Mucosa of descending colon (tissue), 3 donors: ENCODE measurements at regions not wholly inside any gene's neighbourhood (a gene's known extent, or its start where the extent isn't known, plus 50 kb on each side); places are given as distances from the start of the nearest gene placed in this dataset.

Source experiments
- ATAC-seq: fragments of 200-7000 bp; cut with Tn5 transposase; one replicate; pipeline ENCODE4 v1.9.1; 2020; ENCODE audit warnings: mild to moderate bottlenecking, moderate library complexity
- DNase-seq, 3 donors: peaks; one replicate each; pipeline ENCODE4 v3.0.0-alpha.2; 2020
- H3K36me3 ChIP-seq: fragments of 200-600 bp; one replicate; pipeline ENCODE4 v1.8.0; 2021; ENCODE audit warnings: low read depth, mild to moderate bottlenecking
- H3K4me1 ChIP-seq: fragments of 200-600 bp; one replicate; pipeline ENCODE4 v1.8.0; 2021; ENCODE audit warnings: low read depth, mild to moderate bottlenecking
- H3K4me3 ChIP-seq: fragments of 200-600 bp; one replicate; pipeline ENCODE4 v1.8.0; 2021; ENCODE audit warnings: mild to moderate bottlenecking
- H3K9me3 ChIP-seq: fragments of 200-600 bp; one replicate; pipeline ENCODE4 v1.8.0; 2021; ENCODE audit warnings: mild to moderate bottlenecking
- intact Hi-C, 2 donors: fragments of 100-400 bp; cut with DNase I in 1 of 2; cut with micrococcal nuclease in 1 of 2; formaldehyde crosslinking; loops; one replicate each; pipeline versions ENCODE4 v1.11.0 to v1.11.1; 2022; cut with DNase I, micrococcal nuclease
- TF ChIP-seq, protein P1 (sequence below): fragments of 200-600 bp; IDR thresholded peaks from one replicate; pipeline ENCODE4 v1.8.0; 2022; ENCODE audit warnings: antibody characterized with exemption, mild to moderate bottlenecking
- donor health status: DM: no; HTN: no; CAD: no; lungs with moderate emphysema.
- donor health status: DM: no; HTN: no; CAD: no.
- donor health status: DM: no; HTN: yes; CAD: no.

DNA sequence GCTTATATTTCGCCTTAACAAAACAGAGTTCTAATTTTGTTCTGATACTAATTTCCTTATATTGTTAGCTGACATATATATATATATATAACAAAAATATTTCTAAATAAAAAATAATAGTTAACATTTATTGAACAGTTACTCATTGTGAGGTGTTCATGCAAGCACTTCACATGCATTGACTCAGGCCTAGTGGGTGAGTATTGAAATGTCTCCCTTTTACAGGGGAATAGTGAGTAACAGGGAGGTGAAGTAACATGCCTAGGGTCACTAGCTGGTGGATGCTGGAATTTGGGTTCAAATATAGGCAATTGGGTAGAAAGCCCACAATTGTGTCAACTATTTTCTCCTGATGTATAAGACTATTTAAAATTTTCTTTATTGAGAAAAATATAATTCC is 102.6 kb upstream of the ZPLD1 start:
- H3K4me3 ChIP-seq, result no peak overlapping the region

DNA sequence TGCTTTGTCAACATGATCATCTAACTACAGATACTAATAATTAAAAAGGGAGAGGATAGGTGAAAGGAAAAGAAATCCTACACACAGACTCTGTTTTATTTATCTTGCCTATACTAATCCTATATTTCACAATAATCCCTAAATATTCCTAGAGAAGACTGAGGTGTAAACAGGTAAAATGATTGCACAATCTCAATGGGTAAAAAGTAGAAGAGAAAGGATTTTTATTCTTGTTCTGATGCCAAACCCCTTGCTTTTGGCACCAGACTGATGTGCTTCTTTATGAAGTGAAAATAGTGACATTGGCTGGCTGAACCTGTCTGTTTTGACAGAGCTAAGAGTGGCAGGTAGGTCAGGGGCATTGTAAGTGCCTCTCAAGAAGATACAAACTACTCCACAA is 101.9 kb upstream of the ZPLD1 start:
- TF ChIP-seq, protein P1, sequence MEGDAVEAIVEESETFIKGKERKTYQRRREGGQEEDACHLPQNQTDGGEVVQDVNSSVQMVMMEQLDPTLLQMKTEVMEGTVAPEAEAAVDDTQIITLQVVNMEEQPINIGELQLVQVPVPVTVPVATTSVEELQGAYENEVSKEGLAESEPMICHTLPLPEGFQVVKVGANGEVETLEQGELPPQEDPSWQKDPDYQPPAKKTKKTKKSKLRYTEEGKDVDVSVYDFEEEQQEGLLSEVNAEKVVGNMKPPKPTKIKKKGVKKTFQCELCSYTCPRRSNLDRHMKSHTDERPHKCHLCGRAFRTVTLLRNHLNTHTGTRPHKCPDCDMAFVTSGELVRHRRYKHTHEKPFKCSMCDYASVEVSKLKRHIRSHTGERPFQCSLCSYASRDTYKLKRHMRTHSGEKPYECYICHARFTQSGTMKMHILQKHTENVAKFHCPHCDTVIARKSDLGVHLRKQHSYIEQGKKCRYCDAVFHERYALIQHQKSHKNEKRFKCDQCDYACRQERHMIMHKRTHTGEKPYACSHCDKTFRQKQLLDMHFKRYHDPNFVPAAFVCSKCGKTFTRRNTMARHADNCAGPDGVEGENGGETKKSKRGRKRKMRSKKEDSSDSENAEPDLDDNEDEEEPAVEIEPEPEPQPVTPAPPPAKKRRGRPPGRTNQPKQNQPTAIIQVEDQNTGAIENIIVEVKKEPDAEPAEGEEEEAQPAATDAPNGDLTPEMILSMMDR, result no peak
- no peaks in the 10 kb centered on the region for H3K36me3 ChIP-seq
- ATAC-seq (no peak), DNase-seq (no peak)
- H3K4me3 ChIP-seq, result no peak overlapping the region
- H3K9me3 ChIP-seq, result no peaks in the 10 kb centered on the region
- intact Hi-C loops, result no loop called here
- no peaks in the 10 kb centered on the region for H3K4me1 ChIP-seq

More for the DNA sequence above, 102.6 kb upstream of the ZPLD1 start:
- H3K9me3 ChIP-seq, result no peaks in the 10 kb centered on the region
- DNase-seq (no peak), ATAC-seq (no peak)
- TF ChIP-seq, protein P1, result no peak
- H3K4me1 ChIP-seq, result no peaks in the 10 kb centered on the region
- intact Hi-C loops, result no loop called here
- H3K36me3 ChIP-seq, result no peaks in the 10 kb centered on the region

DNA sequence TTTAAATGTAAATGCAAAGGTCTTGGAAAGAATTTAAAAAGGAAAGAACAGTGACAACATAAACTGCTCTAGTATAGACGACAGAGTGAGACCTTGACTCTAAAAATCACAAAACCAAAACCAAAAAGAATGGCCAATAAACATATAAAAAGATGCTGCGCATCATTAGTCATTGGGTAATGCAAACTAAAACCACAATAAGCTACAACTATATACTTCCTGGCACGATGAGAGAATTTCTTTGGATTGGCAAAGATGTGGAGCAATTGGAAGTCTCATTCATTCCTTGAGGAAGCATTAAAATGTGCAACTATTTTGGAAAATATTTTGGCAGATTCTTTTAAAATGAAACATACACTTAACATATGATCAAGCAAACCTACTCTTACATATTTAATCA is 98.7 kb upstream of the ZPLD1 start:
- H3K36me3 ChIP-seq, result no peaks in the 10 kb centered on the region
- DNase-seq, result no peak
- no peak for ATAC-seq
- no peaks in the 10 kb centered on the region for H3K4me1 ChIP-seq
- no peaks in the 10 kb centered on the region for H3K9me3 ChIP-seq
- no peak overlapping the region for H3K4me3 ChIP-seq
- TF ChIP-seq, protein P1, result no peak
- intact Hi-C loops, result no loop called here

DNA sequence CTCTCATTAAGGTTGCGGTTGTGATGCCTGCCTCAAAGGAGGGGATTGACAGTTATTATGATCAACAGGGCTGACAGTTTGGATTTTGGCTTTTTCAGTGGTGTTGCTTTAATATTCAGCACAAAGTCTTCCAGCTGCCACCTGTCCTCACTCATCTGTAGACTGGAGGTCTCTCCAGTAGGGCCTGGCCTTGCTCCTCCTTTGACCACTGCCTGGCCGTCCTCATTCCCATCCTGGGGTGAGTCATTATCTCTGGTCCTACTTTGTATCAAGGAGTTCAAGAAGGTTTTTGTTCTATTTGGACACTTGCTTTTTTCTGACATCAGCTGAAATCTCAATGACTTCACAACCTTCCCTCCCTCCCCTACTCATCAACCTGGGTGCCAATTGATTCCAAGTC is 95.1 kb upstream of the ZPLD1 start:
- Histone ChIP-seq H3K9me3 (no peaks in the 10 kb centered on the region), H3K36me3 (no peaks in the 10 kb centered on the region), H3K4me3 (no peak overlapping the region), H3K4me1 (no peaks in the 10 kb centered on the region)
- ATAC-seq, result no peak
- TF ChIP-seq, protein P1, result no peak
- DNase-seq, result no peak
- intact Hi-C loops, result no loop called here

DNA sequence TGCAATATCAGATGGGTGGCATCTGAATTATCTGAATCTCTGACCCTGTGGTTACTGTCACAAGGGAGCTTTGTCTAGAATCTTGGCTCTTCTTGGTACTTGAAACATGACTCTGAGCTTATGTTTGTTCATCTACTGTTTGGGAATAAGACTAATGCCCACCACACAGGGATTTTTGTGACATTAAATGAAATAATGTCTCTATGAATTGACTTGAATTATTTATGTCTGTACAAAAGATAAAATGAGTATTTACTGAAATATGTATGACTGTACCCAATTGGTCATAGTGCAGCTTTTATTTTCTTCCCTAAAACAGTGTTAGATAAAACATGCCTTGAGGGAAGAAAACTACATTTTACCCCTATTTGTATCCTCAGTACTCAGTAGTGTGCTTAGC is 87.9 kb upstream of the ZPLD1 start:
- intact Hi-C loops, result no loop called here
- ATAC-seq (no peak), DNase-seq (no peak)
- Histone ChIP-seq H3K36me3 (no peaks in the 10 kb centered on the region), H3K4me1 (no peaks in the 10 kb centered on the region), H3K4me3 (no peak overlapping the region), H3K9me3 (no peaks in the 10 kb centered on the region)
- TF ChIP-seq, protein P1, result no peak

DNA sequence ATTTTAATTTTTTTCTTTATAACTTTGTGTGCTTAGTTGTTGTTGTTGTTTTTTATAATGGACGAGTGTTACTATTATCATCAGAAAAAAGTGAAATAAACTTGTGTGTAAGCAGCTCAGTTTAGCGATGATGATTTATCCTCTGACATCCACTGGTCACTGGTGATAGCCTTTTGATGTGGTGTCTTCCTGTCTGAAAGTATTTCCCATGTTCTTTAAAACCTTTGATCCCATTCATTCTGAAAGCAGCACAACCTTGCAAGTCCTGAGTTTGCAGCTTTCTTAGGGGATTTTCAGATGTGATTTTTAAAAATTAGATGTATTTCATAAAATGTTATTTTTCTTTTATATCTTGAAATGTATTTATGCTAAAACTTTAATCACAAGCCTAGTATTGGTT is 85.9 kb upstream of the ZPLD1 start:
- TF ChIP-seq, protein P1, result no peak
- Histone ChIP-seq H3K4me3 (no peak overlapping the region), H3K9me3 (no peaks in the 10 kb centered on the region), H3K4me1 (no peaks in the 10 kb centered on the region), H3K36me3 (no peaks in the 10 kb centered on the region)
- no peak for DNase-seq
- no peak for ATAC-seq
- intact Hi-C loops, result no loop called here
